Natural killer cell (primary cell): ENCODE measurements at regions not wholly inside any gene's neighbourhood (a gene's known extent, or its start where the extent isn't known, plus 50 kb on each side); places are given as distances from the start of the nearest gene placed in this dataset.

Source experiments
- ATAC-seq, 3 donors: fragments of 150-1000 bp in 2 of 3; fragments of 200-7000 bp in 1 of 3; cut with Tn5 transposase; 1 replicate in 1 of 3; 2 replicates in 2 of 3; pipeline ENCODE4 v1.10.0; 2021; ENCODE audit warnings: mild to moderate bottlenecking in 2 of 3, moderate library complexity in 2 of 3
- DNase-seq, 2 donors: peaks; one replicate each; pipeline versions ENCODE4 v3.0.0 to v3.0.0-alpha.2; 2013 to 2021; ENCODE audit warnings: mixed read lengths in 1 of 2
- H3K27ac ChIP-seq: one replicate; pipeline ENCODE4 v1.5.1; 2013; ENCODE audit warnings: mild to moderate bottlenecking, low read length
- H3K27me3 ChIP-seq: one replicate; pipeline ENCODE4 v1.6.1; 2013; ENCODE audit warnings: low read length; ENCODE audit not compliant: control insufficient read depth, insufficient read depth
- H3K36me3 ChIP-seq: one replicate; pipeline ENCODE4 v1.6.1; 2013; ENCODE audit warnings: low read length; ENCODE audit not compliant: control insufficient read depth, insufficient read depth
- H3K4me1 ChIP-seq: one replicate; pipeline ENCODE4 v1.6.1; 2013; ENCODE audit warnings: low read length; ENCODE audit not compliant: control insufficient read depth, insufficient read depth
- H3K4me3 ChIP-seq: one replicate; pipeline ENCODE4 v1.5.1; 2013; ENCODE audit warnings: low read length
- H3K9me3 ChIP-seq: one replicate; pipeline ENCODE4 v1.6.1; 2013; ENCODE audit warnings: low read length; ENCODE audit not compliant: control insufficient read depth, insufficient read depth
- H3K27ac Mint-ChIP-seq, 2 donors: one replicate each; pipeline ENCODE4 v1.8.0; 2022; ENCODE audit warnings: mild to moderate bottlenecking in 2 of 2, mixed read lengths in 2 of 2, moderate library complexity in 1 of 2
- H3K27me3 Mint-ChIP-seq, 2 donors: one replicate each; pipeline ENCODE4 v1.8.0; 2022; ENCODE audit warnings: low read depth in 2 of 2, mixed read lengths in 2 of 2
- H3K36me3 Mint-ChIP-seq: one replicate; pipeline ENCODE4 v1.8.0; 2022; ENCODE audit warnings: mixed read lengths
- H3K4me1 Mint-ChIP-seq, 2 donors: one replicate each; pipeline ENCODE4 v1.8.0; 2022; ENCODE audit warnings: mixed read lengths in 2 of 2
- H3K4me3 Mint-ChIP-seq: one replicate; pipeline ENCODE4 v1.8.0; 2022; ENCODE audit warnings: mild to moderate bottlenecking, moderate library complexity, mixed read lengths
- H3K9me3 Mint-ChIP-seq, 2 donors: one replicate each; pipeline ENCODE4 v1.8.0; 2022; ENCODE audit warnings: mixed read lengths in 2 of 2
- WGBS: methylation state at CpG from one replicate; pipeline ENCODE4 v1.1.7; 2013; ENCODE audit warnings: missing lambda C conversion rate; ENCODE audit not compliant: insufficient coverage; 5-methylcytosine and 5-hydroxymethylcytosine counted together
- intact Hi-C: fragments of 100-400 bp; cut with micrococcal nuclease; formaldehyde crosslinking; loops from one replicate; pipeline ENCODE4 v1.14.2; 2022
- TF ChIP-seq, protein P1 (sequence below): fragments of 200-600 bp; IDR thresholded peaks from one replicate; pipeline ENCODE4 v1.8.0; 2022; ENCODE audit warnings: antibody characterized with exemption

DNA sequence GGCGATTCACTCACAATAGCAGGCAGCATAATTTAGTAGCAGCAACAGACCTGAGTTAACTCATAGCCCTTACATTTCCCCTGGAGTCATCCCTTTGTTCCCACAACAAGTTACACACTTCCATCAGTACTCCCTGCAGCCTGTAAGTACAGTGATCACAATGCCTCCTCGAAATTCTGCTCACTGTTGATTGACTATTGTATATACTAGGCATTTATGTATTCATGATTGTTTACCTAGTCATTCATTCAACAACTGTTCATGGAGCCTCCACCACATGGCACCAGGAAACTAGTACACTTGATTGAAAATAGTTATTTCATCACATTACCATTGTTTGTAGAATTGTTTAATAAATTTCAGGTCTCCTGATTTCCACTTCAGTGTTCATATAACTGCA is 71.4 kb upstream of the P3H2 start:
- 83% methylated on average over 1 of the region's 2 CpGs for WGBS
- Histone ChIP-seq H3K4me3 (no peak overlapping the region), H3K27ac (no peak overlapping the region), H3K36me3 (no peaks in the 10 kb centered on the region), H3K9me3 (no peaks in the 10 kb centered on the region), H3K27me3 (no peaks in the 10 kb centered on the region), H3K4me1 (no peaks in the 10 kb centered on the region)
- Mint-ChIP-seq H3K27ac (no peak overlapping the region), H3K36me3 (no peaks in the 10 kb centered on the region), H3K4me3 (no peak overlapping the region), H3K27me3 (no peaks in the 10 kb centered on the region), H3K9me3 (no peaks in the 10 kb centered on the region), H3K4me1 (no peaks in the 10 kb centered on the region)
- intact Hi-C loops = no loop called here
- TF ChIP-seq, protein P1, sequence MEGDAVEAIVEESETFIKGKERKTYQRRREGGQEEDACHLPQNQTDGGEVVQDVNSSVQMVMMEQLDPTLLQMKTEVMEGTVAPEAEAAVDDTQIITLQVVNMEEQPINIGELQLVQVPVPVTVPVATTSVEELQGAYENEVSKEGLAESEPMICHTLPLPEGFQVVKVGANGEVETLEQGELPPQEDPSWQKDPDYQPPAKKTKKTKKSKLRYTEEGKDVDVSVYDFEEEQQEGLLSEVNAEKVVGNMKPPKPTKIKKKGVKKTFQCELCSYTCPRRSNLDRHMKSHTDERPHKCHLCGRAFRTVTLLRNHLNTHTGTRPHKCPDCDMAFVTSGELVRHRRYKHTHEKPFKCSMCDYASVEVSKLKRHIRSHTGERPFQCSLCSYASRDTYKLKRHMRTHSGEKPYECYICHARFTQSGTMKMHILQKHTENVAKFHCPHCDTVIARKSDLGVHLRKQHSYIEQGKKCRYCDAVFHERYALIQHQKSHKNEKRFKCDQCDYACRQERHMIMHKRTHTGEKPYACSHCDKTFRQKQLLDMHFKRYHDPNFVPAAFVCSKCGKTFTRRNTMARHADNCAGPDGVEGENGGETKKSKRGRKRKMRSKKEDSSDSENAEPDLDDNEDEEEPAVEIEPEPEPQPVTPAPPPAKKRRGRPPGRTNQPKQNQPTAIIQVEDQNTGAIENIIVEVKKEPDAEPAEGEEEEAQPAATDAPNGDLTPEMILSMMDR = no peak
- no peak for DNase-seq
- no peak for ATAC-seq

DNA sequence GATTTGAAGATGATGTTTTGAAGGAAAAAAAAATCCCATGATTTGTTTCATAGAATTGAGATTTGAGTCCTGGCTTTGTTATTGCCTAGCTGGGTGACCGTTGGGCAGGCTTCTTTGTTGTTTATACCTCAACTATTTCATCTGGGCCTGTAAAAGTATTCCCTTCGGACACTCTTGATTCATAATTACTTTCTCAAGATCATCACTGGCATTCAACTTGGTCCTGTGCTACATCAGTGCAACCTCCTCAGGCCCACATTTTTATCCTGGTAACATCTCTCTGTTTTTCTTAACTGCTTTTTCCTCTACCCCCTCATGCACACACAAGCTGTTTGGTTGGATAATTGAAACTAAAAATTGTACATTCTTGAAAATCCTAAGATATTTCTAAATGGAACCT is 67.5 kb upstream of the P3H2 start:
- Histone ChIP-seq H3K36me3 (no peaks in the 10 kb centered on the region), H3K4me3 (no peak overlapping the region), H3K27ac (no peak overlapping the region), H3K9me3 (no peaks in the 10 kb centered on the region), H3K4me1 (no peaks in the 10 kb centered on the region), H3K27me3 (no peaks in the 10 kb centered on the region)
- Mint-ChIP-seq H3K4me1 (no peaks in the 10 kb centered on the region), H3K4me3 (no peak overlapping the region), H3K27ac (no peak overlapping the region), H3K27me3 (no peaks in the 10 kb centered on the region), H3K36me3 (no peaks in the 10 kb centered on the region), H3K9me3 (peaks cover 3 to 4% of the 10 kb centered on the region in 2 donors)
- TF ChIP-seq, protein P1 = no peak
- ATAC-seq (no peak), DNase-seq (no peak)
- 83% methylated on average over 2 of the region's 2 CpGs for WGBS
- intact Hi-C loops = no loop called here

DNA sequence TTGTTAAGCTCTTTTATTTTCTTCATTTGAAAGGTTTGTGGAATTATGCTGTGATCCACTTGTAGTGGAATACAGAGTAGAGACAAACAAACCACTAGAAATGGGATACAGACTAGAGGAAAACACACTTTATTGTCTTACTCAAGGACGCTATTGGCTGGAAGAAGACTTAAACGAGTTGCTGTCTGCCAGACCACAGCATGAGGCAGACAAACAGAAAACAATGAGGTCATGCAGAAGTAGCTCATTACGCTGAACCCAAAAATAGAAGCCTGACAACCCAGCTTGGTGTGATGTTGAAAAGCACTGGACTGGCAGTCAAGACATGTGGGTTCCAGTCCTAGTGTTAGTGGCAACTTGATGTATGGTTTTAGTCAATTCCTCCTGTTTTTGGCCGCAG is 62.4 kb upstream of the P3H2 start:
- 81% methylated on average over 4 of the region's 4 CpGs for WGBS
- intact Hi-C loops = no loop called here
- TF ChIP-seq, protein P1 = no peak
- no peak overlapping the region for H3K27ac ChIP-seq
- H3K4me1 ChIP-seq = no peaks in the 10 kb centered on the region
- no peaks in the 10 kb centered on the region for H3K36me3 Mint-ChIP-seq
- H3K4me3 ChIP-seq = no peak overlapping the region
- no peaks in the 10 kb centered on the region for H3K4me1 Mint-ChIP-seq
- H3K4me3 Mint-ChIP-seq = no peak overlapping the region
- no peaks in the 10 kb centered on the region for H3K36me3 ChIP-seq
- H3K9me3 ChIP-seq = no peaks in the 10 kb centered on the region
- no peak overlapping the region for H3K27ac Mint-ChIP-seq
- DNase-seq (no peak), ATAC-seq (no peak)
- H3K9me3 Mint-ChIP-seq = peaks cover 3 to 4% of the 10 kb centered on the region in 2 donors
- H3K27me3 ChIP-seq = no peaks in the 10 kb centered on the region
- no peaks in the 10 kb centered on the region for H3K27me3 Mint-ChIP-seq

DNA sequence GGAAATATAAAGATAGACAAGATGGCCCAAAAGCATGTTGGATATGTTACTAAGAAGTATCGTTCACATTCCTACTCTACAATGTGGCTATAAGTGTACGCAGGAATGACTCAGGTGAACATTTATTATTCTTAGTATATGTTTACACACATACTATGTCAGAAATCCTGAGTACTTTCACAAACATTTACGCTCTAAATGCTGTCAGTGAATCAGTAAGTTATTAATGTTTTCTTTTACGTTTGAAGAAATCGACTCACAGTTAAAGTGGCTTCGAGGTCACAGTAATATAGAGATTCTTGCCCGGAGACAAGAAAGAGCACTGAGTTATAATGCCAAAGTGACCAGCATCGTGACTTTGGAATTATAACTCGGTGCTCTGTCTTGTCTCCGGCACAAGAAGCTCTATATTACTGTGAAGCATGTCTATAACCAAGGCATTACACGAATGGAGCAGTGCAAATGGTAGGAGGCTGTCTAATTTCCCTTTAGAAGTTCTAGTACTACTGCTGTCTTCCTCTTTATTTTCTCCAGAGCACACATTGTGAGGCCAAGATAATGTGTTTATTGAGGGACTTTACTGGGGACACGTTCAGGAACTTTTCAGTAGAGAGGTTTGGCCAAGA is 61.8 kb upstream of the P3H2 start:
- Histone ChIP-seq H3K27ac (no peak overlapping the region), H3K9me3 (no peaks in the 10 kb centered on the region), H3K4me1 (no peaks in the 10 kb centered on the region), H3K36me3 (no peaks in the 10 kb centered on the region), H3K4me3 (no peak overlapping the region), H3K27me3 (no peaks in the 10 kb centered on the region)
- Mint-ChIP-seq H3K4me3 (no peak overlapping the region), H3K4me1 (no peaks in the 10 kb centered on the region), H3K27me3 (no peaks in the 10 kb centered on the region), H3K9me3 (peaks cover 3 to 4% of the 10 kb centered on the region in 2 donors), H3K36me3 (no peaks in the 10 kb centered on the region), H3K27ac (no peak overlapping the region)
- DNase-seq = no peak
- ATAC-seq = no peak
- intact Hi-C loops = no loop called here
- WGBS = 91% methylated on average over 10 of the region's 12 CpGs
- TF ChIP-seq, protein P1 = no peak
